ENCODE measurements at regions not wholly inside any gene's neighbourhood (a gene's known extent, or its start where the extent isn't known, plus 50 kb on each side); places are given as distances from the start of the nearest gene placed in this dataset.
"Not testable (repeated sequence)": the region's sequence is repeated elsewhere in the genome, so short reads cannot be mapped to it uniquely, and the experiment has no call there.

DNA sequence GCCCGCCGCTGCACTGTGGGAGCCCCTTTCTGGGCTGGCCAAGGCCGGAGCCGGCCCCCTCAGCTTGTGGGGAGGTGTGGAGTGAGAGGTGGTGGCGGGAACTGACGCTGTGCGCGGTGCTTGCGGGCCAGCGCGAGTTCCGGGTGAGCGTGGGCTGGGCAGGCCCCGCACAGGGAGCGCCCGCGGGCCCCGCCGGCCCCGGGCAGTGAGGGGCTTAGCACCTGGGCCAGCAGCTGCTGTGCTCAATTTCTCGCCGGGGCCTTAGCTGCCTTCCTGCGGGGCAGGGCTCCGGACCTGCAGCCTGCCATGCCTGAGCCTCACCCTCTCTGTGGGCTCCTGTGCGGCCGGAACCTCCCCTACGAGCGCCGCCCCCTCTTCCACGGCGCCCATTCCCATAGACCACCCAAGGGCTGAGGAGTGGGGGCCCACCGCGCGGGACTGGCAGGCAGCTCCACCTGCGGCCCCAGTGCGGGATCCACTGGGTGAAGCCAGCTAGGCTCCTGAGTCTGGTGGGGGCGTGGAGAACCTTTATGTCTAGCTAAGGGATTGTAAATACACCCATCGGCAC lies 1062.6 kb downstream of the TDRD15 start:
- H4K20me1 ChIP-seq (ENCODE audit: insufficient read depth, low read length); H2AK9ac ChIP-seq (replicated peaks; ENCODE audit: low read depth, low read length, poor library complexity); H3K4ac ChIP-seq (ENCODE audit: low read depth, low read length); POLR2A ChIA-PET (ENCODE audit: unreplicated experiment); H3K27ac ChIP-seq (ENCODE audit: insufficient read depth, low read length); ATAC-seq (ENCODE audit: low read depth); H3K4me3 ChIP-seq (ENCODE audit: insufficient read depth, low read depth, low read length); H3K36me3 ChIP-seq (ENCODE audit: control insufficient read depth, insufficient read depth, low read length); H4K5ac ChIP-seq (ENCODE audit: low read depth, low read length); H3K23ac ChIP-seq (ENCODE audit: low read depth, low read length); BruUV-seq (replicated peaks); in situ Hi-C loops (cut with MboI; ENCODE audit: low sequenced_read_pairs); CTCF ChIA-PET; H3K9me3 ChIP-seq (ENCODE audit: control insufficient read depth, insufficient read depth, low read length); H3K4me1 ChIP-seq (ENCODE audit: control insufficient read depth, insufficient read depth, low read length); H2BK15ac ChIP-seq (ENCODE audit: low read depth, low read length); H2AFZ ChIP-seq (replicated peaks; ENCODE audit: low read length, poor library complexity); dilution Hi-C loops (cut with HindIII; ENCODE audit: low sequenced_read_pairs, unreplicated experiment); H2AK5ac ChIP-seq (ENCODE audit: low read depth, low read length); H4K91ac ChIP-seq (ENCODE audit: insufficient read depth, low read depth, low read length); H2BK120ac ChIP-seq (ENCODE audit: low read depth, low read length); H3K18ac ChIP-seq (ENCODE audit: low read depth, low read length); H3K56ac ChIP-seq (ENCODE audit: extremely low read depth, insufficient read depth, low read length); H3K14ac ChIP-seq (replicated peaks; ENCODE audit: low read depth, low read length); H3K9ac ChIP-seq (ENCODE audit: low read depth, low read length); H3K4me2 ChIP-seq (ENCODE audit: low read depth, low read length); H3K27me3 ChIP-seq (ENCODE audit: control insufficient read depth, insufficient read depth, low read length); H2BK20ac ChIP-seq (ENCODE audit: low read depth, low read length); H3K79me1 ChIP-seq (ENCODE audit: low read depth in 1 of 2, low read length in 2 of 2); H2BK5ac ChIP-seq (ENCODE audit: low read depth, low read length, poor library complexity, severe bottlenecking); H3K9me1 ChIP-seq (ENCODE audit: insufficient read depth, low read length); intact Hi-C loops (cut with micrococcal nuclease); H4K8ac ChIP-seq (ENCODE audit: low read depth in 2 of 2, low read length in 2 of 2); DNase-seq: not testable (repeated sequence)
- 91% methylated on average over 8 of the region's 38 CpGs; no CpG with 5 or more reads in 1 of the 2 experiments for WGBS, 2 experiments (ENCODE audit: extremely low coverage in 2 of 2, insufficient read length in 1 of 2)

Data from IMR-90 (cell line).